NCI-H82 treated with DMSO at 0.1 percent for 48 hours (cell line): ENCODE measurements at regions not wholly inside any gene's neighbourhood (a gene's known extent, or its start where the extent isn't known, plus 50 kb on each side); places are given as distances from the start of the nearest gene placed in this dataset.
"Not testable (repeated sequence)": the region's sequence is repeated elsewhere in the genome, so short reads cannot be mapped to it uniquely, and the experiment has no call there.

ENCODE experiments used
- DNase-seq: peaks from one replicate; lab custom pipeline; 2025; ENCODE audit not compliant: unreplicated experiment; lab: John Stamatoyannopoulos, UW

DNA sequence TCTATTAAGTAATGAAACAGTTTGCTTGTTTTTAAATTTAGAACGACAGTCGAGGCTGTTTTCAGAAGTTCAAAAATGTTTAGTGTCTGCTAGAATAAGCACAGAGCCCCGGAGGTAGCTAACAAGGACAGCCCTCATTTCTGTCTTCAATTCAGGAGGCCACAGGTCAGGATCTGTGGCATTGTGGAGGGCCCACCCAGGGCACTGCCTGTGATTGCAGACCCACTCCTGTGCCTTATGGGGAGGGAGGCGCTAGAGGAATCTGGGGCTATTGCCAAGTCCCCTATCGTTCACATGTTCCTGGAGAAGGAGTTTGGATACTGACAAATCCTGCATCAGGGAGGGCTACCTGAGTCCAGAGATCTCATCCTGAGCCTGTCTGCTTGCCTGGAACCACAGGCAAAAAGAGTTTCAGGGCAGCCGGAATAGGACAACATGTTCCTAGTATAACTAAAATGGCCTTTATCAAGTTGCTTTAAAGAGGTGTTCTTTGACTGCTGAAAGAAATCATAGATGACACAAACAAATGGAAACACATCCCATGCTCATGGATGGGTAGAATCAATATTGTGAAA is 141.5 kb upstream of the ROPN1 start:
- DNase-seq = no peak

DNA sequence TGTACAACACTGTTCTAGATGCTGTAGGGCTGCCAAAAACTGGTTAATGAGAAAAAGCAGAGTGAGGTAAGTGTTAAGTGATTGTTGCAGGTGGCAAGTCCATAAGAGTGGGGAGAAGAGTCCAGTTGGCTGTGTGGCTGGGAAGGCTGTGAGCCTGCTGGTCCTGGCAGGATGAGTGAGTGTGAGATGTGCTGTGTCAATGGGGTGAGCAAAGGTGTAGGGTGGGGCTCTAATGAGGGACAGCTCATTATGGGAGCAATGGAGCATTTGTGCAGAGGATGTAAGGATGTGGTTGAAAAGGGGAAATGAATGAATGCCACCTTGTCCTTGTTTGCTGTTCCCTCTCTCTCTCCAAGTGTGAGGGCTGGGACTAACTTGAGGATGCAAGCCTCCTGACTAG is 145.3 kb upstream of the ROPN1 start:
- no peak for DNase-seq

DNA sequence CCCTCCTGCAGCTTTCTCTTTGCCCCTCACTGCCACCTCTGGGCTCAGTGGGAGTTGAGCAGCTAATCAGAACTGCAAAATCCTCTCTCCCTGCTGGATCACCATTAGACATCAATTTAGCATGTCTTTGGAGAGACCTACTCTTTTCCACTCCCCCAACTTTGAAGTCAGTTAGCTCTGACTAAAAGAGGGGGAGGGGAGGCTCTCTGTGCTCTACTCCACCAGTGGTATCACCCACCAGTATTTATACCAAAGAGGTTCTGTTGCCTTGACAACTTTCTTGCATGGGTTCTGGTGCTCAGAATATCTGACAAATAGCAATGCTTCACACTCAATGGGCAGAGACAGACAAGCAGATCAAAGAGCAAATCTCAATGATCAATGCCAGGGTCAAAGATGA is 146.2 kb upstream of the ROPN1 start:
- no peak for DNase-seq

DNA sequence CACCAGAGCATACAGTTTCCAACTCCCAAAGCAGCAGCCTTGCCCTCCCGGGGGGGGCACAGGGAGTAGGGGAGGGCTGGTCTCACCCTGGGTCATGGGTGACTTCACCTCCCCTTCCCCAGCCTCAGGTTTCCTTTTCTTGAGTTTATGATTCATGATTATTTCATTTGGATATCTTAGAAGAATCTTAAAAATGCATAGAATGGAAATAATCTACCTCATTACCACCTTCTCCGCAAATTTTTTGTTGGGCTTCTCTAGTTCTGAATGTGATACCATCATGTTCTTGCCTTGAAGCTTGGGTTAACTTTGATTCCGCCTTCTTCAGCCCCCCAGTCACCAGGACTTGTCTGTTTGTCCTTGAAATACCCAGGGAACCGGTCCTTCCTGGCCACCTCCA is 148.8 kb upstream of the ROPN1 start:
- DNase-seq = no peak

DNA sequence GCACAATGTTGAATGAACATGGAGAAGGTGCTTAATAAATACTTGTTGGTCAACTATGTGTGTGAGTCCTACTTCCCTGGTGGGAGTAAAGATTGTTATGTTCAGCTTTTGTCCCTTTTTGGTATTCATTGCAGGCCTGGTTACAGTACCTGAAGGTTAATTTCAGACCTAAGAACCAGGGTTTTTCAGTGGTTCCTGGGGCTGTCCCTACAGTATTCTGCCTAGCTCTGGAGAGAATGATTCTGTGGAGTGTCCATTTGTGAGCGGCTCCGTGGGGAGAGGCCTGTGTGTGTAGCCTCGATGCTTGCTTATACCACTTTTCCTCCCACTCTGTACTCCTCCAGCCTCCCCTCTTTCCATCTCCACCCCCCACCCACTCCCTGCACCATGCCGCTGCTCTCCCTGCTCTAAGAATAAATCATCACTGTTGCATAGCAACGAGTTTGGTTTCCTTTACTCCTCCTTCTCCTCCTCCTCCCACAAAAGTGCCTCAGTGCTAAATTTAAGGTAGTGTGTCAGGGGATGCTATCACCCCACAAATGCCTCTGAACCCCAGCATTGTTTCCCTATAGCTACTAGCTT is 150.6 kb upstream of the ROPN1 start:
- DNase-seq = no peak

DNA sequence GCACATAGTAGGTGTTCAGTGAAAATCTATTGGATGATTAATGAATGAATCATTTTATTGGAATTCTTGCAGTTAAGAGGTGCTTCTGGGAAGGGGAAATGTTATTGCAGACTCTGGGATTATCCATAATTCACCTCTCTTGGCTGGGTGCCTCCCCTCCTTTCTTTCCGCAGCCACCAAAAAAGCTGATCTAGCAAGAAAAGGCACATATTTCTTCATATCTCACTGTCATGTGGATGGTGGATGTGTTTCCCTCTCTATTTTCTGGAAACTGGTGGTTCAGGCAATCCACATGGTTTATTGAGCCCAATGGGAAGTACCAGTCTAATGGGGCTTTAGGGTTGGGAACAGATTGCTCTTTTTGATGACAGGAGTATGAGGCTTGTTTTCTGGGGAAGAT is 151.1 kb upstream of the ROPN1 start:
- no peak for DNase-seq

DNA sequence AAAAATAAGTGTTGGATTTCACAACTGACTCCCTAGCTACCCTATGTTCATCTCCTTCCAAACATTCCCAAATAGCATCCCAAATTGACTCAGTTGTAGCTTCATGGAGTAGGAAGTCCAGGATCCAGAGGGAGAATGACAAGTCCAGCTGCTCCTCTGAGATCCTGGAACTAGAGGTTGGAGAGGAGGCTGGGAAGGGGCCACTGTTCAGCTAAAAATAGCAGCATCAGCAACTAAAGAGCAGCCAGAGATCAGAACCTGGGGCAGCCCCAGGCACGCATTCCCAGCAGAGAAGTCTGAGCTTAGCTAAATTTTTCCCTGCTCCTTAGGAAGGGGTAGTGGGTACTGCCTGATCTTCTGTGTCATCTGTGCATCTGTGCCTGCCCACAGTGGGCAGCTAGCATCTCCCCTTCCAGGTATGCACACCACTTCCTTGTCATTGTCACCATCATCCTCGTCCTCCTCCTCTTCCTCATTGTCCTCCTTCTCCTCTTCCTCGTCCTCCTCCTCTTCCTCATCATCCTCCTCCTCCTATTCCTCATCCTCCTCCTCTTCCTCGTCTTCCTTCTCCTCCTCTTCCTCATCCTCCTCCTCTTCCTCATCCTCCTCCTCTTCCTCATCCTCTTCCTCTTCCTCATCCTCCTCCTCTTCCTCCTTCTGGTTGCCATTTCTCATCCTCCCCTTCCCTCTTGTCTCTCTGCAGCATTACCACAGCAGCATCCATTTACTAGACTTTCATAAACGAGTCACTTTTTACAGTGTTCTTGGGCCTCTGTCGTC is 152.3 kb upstream of the ROPN1 start:
- no peak for DNase-seq

DNA sequence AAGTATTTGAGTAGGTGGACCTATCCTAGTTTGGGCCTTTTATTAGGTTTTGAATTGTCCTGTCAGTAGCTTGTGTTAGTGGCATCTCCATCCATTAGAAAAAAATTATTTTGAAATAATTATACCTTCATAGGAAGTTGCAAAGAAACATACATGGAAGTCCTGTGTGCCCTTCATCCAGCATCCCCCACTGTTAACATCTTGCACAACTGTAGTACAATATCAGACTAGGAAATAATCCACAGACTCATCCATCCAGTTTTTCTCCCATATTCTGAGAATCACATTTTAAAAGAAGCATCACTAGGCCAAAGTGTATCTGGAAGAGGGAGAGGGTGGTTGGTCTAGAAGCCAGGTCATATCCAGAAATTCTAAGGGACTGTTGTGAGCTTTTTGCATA is 155.5 kb upstream of the ROPN1 start:
- no peak for DNase-seq

DNA sequence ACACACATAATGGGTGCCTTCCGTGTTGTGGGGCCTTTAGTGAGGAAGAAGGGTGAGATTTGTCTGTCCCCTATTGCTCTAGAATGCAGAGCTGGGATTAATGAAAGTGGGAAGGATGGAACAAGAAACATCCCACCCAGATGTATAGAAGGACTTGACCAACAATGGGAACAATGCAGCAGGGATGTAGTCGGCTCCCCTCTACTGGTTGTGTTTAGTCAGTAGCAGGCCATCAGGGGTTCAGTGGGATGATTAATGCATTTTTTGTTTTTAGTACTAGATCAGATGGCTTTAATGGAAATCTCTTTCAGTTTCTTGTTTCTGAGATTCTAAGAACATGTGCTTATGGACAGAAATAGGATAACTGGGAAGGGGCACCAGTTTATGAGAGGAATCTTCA is 156.0 kb upstream of the ROPN1 start:
- no peak for DNase-seq

DNA sequence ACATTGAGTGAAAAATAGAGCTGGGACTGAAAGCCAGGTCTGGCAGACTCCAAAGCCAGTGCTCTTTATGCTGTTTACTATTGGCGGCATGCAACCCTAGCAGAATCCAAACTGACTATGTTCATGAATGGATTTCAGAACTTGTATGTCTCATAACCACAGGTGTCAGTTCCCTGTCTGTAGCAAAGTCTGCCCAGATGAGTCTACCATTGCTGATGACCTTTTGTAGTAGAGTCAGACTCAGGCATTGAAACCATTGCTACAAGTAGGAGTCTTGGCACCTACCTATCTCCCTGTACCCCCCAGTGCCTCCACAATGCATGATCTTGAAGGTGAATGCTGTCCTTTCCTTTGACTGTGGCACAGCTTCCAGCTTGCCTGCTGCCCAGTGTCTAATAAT is 157.2 kb upstream of the ROPN1 start:
- no peak for DNase-seq

DNA sequence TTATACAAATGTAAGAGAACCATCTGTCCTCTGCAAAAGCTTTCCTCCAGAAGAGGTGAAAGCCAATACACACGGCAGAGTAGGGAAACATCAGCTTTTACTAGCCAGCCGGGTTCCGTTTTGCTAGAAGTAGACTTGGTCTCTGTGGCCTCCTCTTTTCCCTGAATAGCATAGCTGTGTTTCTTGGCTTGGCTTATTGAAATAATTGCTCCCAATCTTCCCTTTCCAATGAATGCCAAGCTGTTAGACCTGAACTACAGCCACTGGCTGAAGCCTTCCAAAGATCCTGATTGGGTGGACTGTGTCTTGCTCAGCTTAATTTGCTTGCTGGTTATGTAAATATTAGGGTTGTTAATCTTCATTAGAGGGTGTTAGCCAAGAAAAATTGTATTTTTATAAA is 157.8 kb upstream of the ROPN1 start:
- DNase-seq = peak; percentile 27

DNA sequence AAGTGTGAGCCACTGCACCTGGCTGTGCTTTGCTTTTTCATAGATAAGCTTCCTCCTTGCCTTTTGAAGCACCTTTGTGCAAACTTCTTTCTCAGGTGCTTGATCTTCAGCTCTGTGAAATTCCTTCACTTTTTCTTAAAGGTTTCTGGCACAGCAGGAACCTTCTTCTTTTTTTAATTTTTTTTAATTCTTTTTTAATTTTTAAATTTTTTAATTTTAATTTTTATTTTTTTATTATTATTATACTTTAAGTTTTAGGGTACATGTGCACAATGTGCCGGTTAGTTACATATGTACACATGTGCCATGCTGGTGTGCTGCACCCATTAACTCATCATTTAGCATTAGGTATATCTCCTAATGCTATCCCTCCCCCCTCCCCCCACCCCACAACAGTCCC is 161.0 kb upstream of the ROPN1 start:
- not testable (repeated sequence) for DNase-seq

DNA sequence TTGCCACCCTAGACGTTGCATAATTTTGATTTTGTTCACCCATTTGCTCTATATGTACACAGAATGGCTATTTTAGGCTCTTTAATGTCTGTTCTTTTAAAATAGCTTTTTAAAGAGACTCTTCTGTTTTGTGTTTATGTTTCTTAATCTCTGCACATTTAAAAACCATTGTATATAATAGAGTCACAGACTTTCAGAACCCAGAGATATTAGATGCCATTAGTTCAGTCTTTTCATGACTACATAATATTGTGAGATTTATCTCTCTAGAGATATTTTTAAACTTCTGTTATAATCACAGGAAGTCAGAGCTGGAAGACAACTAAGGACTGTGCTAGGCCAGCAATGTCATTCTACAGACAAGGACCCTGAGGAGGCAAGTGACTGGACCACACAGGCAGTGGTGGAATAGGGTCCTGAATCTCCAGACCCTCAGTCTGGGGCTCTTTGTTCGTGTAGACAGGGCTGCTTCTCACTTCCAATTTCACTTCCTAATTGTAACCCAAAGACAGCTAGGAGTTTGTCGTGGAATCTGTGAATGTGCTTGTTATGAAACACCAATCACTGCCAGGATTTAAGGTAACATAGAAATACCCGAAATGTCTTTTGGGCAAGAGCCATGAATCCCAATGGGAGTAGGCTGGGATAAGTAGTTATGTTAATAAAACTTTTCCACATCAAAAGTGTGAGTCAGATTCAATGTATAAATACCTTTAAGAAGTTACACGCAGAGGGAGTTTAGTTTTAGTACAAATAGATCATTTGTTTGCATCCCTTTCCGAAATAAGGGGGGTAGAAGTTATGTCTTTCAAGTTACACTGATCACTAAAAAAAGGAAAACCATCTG is 165.2 kb upstream of the ROPN1 start:
- no peak for DNase-seq

DNA sequence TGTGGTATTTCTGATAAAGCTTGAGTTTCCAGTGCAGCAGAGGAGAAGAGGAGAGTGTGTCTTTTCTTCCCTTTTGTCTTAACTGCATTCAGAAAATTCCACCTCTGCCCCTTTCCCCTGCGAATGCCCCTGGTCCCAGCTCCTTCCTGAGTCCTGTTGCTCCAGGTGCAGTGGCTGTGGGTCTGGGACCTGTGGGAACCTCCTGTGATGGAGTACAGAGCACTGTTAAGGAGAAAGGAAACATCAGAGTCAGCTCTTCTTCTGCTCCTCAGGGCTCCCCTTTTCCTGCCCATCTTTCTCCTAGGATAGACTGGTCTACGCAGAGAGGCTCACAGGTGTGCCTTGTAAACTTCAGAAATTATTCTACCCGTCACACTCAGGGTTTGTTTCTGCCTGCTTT is 165.8 kb upstream of the ROPN1 start:
- no peak for DNase-seq

DNA sequence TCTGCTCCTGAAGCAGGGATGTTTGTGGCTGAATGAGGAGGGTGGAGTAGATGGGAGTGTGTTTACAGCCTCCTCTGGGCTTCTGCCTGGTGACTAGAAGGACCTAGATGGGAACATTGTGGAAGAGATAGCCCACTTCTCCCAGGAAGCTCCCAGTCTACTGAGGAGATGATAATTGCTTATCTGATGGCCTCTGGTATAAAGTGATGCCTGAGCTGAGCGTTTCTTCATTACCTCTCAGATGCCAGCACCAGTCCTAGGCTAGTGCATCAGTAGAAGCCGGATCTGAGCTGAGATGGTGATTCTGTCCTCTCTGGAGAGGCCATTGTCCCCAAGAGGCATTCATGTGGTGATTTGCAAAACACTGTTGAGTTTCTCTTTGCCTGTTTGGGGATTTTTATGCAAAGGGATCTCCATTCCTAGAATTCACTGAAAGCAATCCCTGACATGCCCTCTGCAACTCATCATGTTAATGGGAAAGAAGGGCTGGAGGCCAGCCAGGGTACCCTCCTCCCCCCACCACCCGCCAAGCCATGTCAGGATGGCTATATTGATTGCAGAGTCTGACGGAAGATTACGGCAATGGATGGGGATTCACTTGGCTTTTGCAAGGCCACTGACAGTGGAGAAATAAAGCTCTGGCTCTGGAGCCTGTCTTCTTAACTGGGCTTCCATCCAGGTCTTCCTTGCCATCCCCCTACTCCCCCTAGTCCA is 166.4 kb upstream of the ROPN1 start:
- no peak for DNase-seq

DNA sequence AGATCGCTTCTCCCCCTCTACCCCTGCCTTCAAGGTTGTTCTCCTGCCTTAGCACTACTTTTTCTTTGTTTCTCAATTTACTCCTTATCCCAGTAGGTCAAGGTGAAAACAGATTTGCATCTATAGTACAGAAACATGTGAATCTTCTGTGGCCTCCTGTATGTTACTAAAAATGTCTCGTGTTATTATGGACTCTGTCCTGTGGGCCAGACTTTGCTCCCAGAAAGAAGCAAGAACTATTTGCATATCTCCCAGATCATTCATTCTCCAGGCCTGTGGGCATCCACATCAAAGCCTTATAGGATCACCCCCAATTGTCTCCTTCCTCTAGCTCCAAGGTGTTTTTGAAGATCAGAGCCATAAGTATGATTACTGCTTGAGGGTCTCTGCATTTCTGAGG is 169.5 kb upstream of the ROPN1 start:
- DNase-seq = no peak

DNA sequence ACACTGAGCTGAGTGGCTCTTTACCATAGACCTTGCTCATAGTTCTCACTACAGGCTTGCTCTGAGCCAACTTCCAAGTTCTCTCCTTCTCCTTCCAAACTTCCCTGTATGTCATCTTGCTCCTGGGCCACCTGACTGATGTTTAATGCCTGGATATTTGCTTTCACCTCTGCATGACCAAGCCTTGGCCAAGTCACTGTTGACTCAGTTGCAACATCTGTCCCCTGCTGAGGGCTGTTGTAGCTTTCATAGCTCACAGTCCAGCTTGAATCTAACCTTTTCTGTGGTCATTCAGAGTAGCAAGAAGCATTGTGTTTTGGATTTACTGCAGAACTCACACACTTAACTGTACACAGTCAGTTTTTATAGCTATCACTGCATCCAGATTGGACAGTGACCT is 171.8 kb upstream of the ROPN1 start:
- no peak for DNase-seq

DNA sequence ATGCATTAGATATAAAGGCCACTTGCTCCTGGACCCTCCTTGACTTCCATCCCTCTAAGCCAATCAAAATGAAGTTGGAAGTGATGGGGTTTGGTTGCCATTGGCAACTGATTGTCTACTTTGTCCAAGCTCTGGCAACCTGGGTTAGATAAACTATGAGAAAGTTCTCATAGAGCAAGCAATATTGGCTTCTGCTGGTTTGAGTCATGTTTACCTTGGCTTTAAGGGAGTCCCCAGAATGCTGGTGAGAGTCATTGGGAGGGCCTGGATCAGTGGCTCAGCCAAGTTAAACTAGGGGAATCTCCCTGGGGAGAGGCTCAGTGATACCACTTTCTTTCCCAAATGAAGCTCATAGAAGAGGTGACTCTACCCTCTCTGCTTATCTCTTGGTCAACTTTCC is 176.3 kb upstream of the ROPN1 start:
- no peak for DNase-seq

DNA sequence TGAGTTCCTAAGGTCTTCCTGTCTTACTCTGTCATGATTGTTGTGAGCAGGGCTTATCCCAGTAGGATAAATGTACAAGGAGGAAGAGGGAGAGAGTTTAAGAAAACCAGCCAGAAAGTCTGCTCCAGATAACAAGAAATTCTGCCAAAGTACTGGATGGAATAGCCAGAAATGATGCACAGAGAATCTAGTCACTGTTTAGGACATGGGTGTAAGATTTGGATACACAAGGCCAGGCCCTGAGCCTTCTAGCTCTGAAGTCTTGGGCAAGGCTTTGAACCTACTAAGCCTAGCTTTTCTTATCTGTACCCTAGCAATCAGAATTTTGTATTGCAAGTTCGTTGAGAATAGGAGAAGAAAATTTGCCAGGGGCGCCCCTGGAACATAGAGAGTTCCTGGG is 180.4 kb upstream of the ROPN1 start:
- DNase-seq = no peak

DNA sequence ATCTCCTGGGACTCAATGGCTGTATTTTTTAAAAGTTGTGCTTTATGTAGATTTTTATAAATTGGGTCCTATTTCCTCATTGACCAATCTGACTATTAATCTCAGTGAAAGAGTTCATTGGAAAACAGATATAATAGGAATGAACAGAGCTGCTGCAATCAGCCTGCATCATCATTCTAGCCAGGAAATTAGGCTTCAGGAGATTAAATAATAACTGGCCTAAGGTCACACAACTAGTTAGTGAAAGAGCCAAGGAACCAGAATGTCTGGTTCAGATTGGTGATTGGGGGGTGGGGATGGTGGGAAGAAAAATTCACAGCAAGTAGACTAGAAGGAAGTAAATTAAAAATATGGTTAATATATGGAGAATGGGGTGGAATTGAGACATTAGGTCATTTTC is 180.9 kb upstream of the ROPN1 start:
- no peak for DNase-seq

DNA sequence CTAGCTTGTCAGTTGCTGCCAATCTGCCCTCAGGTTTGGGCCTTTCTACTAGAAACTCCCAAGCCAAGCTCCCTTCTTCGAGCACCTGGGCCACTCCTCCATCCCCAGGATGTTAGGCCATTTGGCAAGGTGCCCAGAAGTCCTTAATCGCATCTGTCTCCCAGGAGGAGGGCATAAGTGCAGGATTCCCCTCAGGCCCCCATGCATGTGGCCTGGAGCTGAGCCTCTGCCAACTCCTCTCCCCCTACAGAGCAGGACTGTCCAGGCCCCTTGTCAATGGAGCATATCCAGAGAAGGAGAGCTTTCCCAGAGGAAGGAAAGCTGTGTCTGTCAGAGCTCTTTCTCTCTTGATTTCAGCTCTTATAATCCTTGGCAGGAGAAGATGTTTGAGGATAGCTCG is 182.6 kb upstream of the ROPN1 start:
- peak; percentile 93 for DNase-seq
